H1 (cell line): ENCODE measurements at regions not wholly inside any gene's neighbourhood (a gene's known extent, or its start where the extent isn't known, plus 50 kb on each side); places are given as distances from the start of the nearest gene placed in this dataset.

Experiments
- CTCF ChIA-PET: fragments of 300-600 bp; sonication (Branson Sonifier 250); formaldehyde crosslinking; loops from one replicate; lab custom pipeline; 2021; ENCODE audit not compliant: partially characterized antibody; lab: Charles Lee
- POLR2A ChIA-PET: fragments of 300-600 bp; sonication (Branson Sonifier 250); formaldehyde crosslinking; loops from one replicate; lab custom pipeline; 2021; ENCODE audit warnings: inconsistent platforms; ENCODE audit not compliant: partially characterized antibody; lab: Charles Lee
- DNase-seq, 2 experiments: peaks; one replicate each; pipeline versions ENCODE4 v3.0.0 to v3.0.0-alpha.2; 2010 to 2022; ENCODE audit warnings: low spot score in 2 of 2, low read depth in 1 of 2, mixed read lengths in 1 of 2
- FAIRE-seq: peaks from 2 replicates; lab custom pipeline; 2011; peaks lifted over from hg19 to GRCh38; lab: Jason Lieb, UNC
- H2AFZ ChIP-seq: 2 replicates; pipeline ENCODE4 v1.8.1; 2012; ENCODE audit warnings: low read length, inconsistent platforms
- H2AK5ac ChIP-seq: 2 replicates; pipeline ENCODE4 v1.6.1; 2013; ENCODE audit warnings: low read depth, low read length
- H2BK120ac ChIP-seq: replicated peaks from 2 replicates; pipeline ENCODE3; 2013; ENCODE audit warnings: low read depth, low read length, inconsistent platforms
- H2BK12ac ChIP-seq: 2 replicates; pipeline ENCODE4 v1.6.1; 2013; ENCODE audit warnings: low read depth, low read length
- H2BK15ac ChIP-seq: 2 replicates; pipeline ENCODE4 v1.6.1; 2013; ENCODE audit warnings: low read length
- H2BK20ac ChIP-seq: 2 replicates; pipeline ENCODE4 v1.6.1; 2013; ENCODE audit warnings: low read length
- H2BK5ac ChIP-seq: 2 replicates; pipeline ENCODE4 v1.6.1; 2013; ENCODE audit warnings: low read depth, low read length
- H3K14ac ChIP-seq: 2 replicates; pipeline ENCODE4 v1.6.1; 2013; ENCODE audit warnings: inconsistent platforms; ENCODE audit not compliant: insufficient read length
- H3K18ac ChIP-seq: 2 replicates; pipeline ENCODE4 v1.6.1; 2013; ENCODE audit warnings: low read length; ENCODE audit errors: extremely low read depth
- H3K23ac ChIP-seq: 2 replicates; pipeline ENCODE4 v1.6.1; 2013; ENCODE audit warnings: inconsistent platforms; ENCODE audit not compliant: insufficient read length
- H3K23me2 ChIP-seq: 2 replicates; pipeline ENCODE4 v1.6.1; 2013; ENCODE audit warnings: low read depth, low read length
- H3K27ac ChIP-seq: 2 replicates; pipeline ENCODE4 v1.6.1; 2011; ENCODE audit warnings: low read depth, low read length, inconsistent platforms
- H3K27me3 ChIP-seq, 4 experiments: replicated peaks in 1 of 4; 1 replicate in 1 of 4; 2 replicates in 3 of 4; pipeline versions ENCODE4 v1.6.1 to v1.8.1; 2011 to 2013; ENCODE audit warnings: low read length in 3 of 4, mild to moderate bottlenecking in 3 of 4, inconsistent platforms in 2 of 4, mixed read lengths in 2 of 4, moderate library complexity in 1 of 4; ENCODE audit not compliant: control insufficient read depth in 3 of 4, insufficient read depth in 3 of 4; ENCODE audit errors: extremely low read depth in 1 of 4
- H3K36me3 ChIP-seq, 4 experiments: 2 replicates each; pipeline versions ENCODE4 v1.6.1 to v1.8.1; 2011 to 2013; ENCODE audit warnings: mild to moderate bottlenecking in 4 of 4, low read length in 3 of 4, moderate library complexity in 2 of 4, control low read depth in 1 of 4, inconsistent platforms in 1 of 4; ENCODE audit not compliant: insufficient read depth in 4 of 4, control insufficient read depth in 2 of 4
- H3K4ac ChIP-seq: replicated peaks from 2 replicates; pipeline ENCODE3; 2013; ENCODE audit warnings: low read length, low read depth, mixed read lengths, inconsistent platforms; ENCODE audit not compliant: insufficient read length
- H3K4me1 ChIP-seq, 4 experiments: replicated peaks in 1 of 4; 1 replicate in 1 of 4; 2 replicates in 3 of 4; pipeline versions ENCODE4 v1.6.1 to v1.8.1; 2011 to 2013; ENCODE audit warnings: low read length in 3 of 4, inconsistent platforms in 2 of 4, mixed read lengths in 1 of 4; ENCODE audit not compliant: insufficient read depth in 4 of 4, control insufficient read depth in 3 of 4
- H3K4me2 ChIP-seq, 2 experiments: 2 replicates each; pipeline versions ENCODE4 v1.6.1 to v1.8.1; 2011 to 2013; ENCODE audit warnings: low read depth in 2 of 2, low read length in 2 of 2, control low read depth in 1 of 2, inconsistent platforms in 1 of 2, mild to moderate bottlenecking in 1 of 2; ENCODE audit not compliant: insufficient read depth in 1 of 2
- H3K4me3 ChIP-seq, 4 experiments: fragments of 200-600, 300-600 bp in 1 of 4; sonication (generic), shearing (Covaris generic), sonication (Bioruptor Twin) in 1 of 4; 2 replicates each; pipeline versions ENCODE4 v1.5.1 to v1.8.1; 2011 to 2016; ENCODE audit warnings: low read length in 4 of 4, low read depth in 3 of 4, control low read depth in 2 of 4, inconsistent platforms in 2 of 4, mild to moderate bottlenecking in 2 of 4, mixed read lengths in 1 of 4, moderate library complexity in 1 of 4; ENCODE audit not compliant: insufficient read depth in 2 of 4; ENCODE audit errors: extremely low read depth in 1 of 4
- H3K56ac ChIP-seq: replicated peaks from 2 replicates; pipeline ENCODE3; 2013; ENCODE audit warnings: low read depth, mild to moderate bottlenecking, mixed read lengths, low read length, inconsistent platforms; ENCODE audit not compliant: insufficient read length
- H3K79me1 ChIP-seq: 2 replicates; pipeline ENCODE4 v1.6.1; 2013; ENCODE audit warnings: low read depth, low read length, control low read depth
- H3K79me2 ChIP-seq, 2 experiments: 2 replicates each; pipeline versions ENCODE4 v1.6.1 to v1.8.1; 2012 to 2013; ENCODE audit warnings: low read length in 2 of 2, mild to moderate bottlenecking in 2 of 2, inconsistent platforms in 1 of 2; ENCODE audit not compliant: insufficient read depth in 2 of 2, control insufficient read depth in 1 of 2
- H3K9ac ChIP-seq, 4 experiments: replicated peaks in 1 of 4; 1 replicate in 1 of 4; 2 replicates in 3 of 4; pipeline versions ENCODE4 v1.6.1 to v1.8.1; 2011 to 2013; ENCODE audit warnings: low read depth in 3 of 4, low read length in 3 of 4, control low read depth in 2 of 4, mild to moderate bottlenecking in 2 of 4, moderate library complexity in 2 of 4, inconsistent platforms in 1 of 4; ENCODE audit errors: extremely low read depth in 1 of 4
- H3K9me3 ChIP-seq, 2 experiments: 2 replicates each; pipeline versions ENCODE4 v1.6.1 to v1.8.1; 2012 to 2013; ENCODE audit warnings: mild to moderate bottlenecking in 2 of 2, moderate library complexity in 2 of 2, control low read depth in 1 of 2, inconsistent platforms in 1 of 2, low read depth in 1 of 2, low read length in 1 of 2, mixed read lengths in 1 of 2; ENCODE audit not compliant: insufficient read depth in 2 of 2
- H4K20me1 ChIP-seq, 2 experiments: replicated peaks in 1 of 2; 2 replicates each; pipeline versions ENCODE3 to v1.8.1; 2011 to 2013; ENCODE audit warnings: inconsistent platforms in 2 of 2, low read length in 2 of 2, mild to moderate bottlenecking in 1 of 2; ENCODE audit not compliant: insufficient read depth in 2 of 2, control insufficient read depth in 1 of 2
- H4K5ac ChIP-seq: 2 replicates; pipeline ENCODE4 v1.6.1; 2013; ENCODE audit warnings: low read length, low read depth, mixed read lengths, inconsistent platforms; ENCODE audit not compliant: insufficient read length
- H4K8ac ChIP-seq: 2 replicates; pipeline ENCODE4 v1.8.0; 2013; ENCODE audit warnings: mild to moderate bottlenecking, moderate library complexity, low read length, inconsistent platforms; ENCODE audit not compliant: insufficient read depth; ENCODE audit errors: extremely low read depth
- H4K91ac ChIP-seq: replicated peaks from 2 replicates; pipeline ENCODE3; 2013; ENCODE audit warnings: low read length, mixed read lengths, inconsistent platforms; ENCODE audit not compliant: insufficient read length
- CHD1 ChIP-seq: IDR thresholded peaks from 2 replicates; pipeline ENCODE4 v1.6.1; 2012; ENCODE audit warnings: low read depth, low read length, improper control_type of control experiment
- EP300 ChIP-seq, 2 experiments: IDR thresholded peaks; 1 replicate in 1 of 2; 2 replicates in 1 of 2; pipeline ENCODE4 v1.6.1; 2011 to 2012; ENCODE audit warnings: low read depth in 2 of 2, low read length in 2 of 2, mild to moderate bottlenecking in 2 of 2, borderline replicate concordance in 1 of 2, inconsistent platforms in 1 of 2, moderate library complexity in 1 of 2
- GABPA ChIP-seq: IDR thresholded peaks from 2 replicates; pipeline ENCODE4 v1.6.1; 2011; ENCODE audit warnings: mild to moderate bottlenecking, low read length, moderate library complexity, borderline replicate concordance; ENCODE audit not compliant: insufficient read depth
- HDAC2 ChIP-seq, 2 experiments: fragments of 300-600 bp in 1 of 2; sonication (generic) in 1 of 2; IDR thresholded peaks; 2 replicates each; pipeline ENCODE4 v1.6.1; 2011 to 2012; ENCODE audit warnings: low read depth in 2 of 2, low read length in 2 of 2, mild to moderate bottlenecking in 2 of 2, moderate library complexity in 2 of 2, borderline replicate concordance in 1 of 2, inconsistent platforms in 1 of 2
- HDAC6 ChIP-seq: IDR thresholded peaks from one replicate; pipeline ENCODE4 v1.7.1; 2012; ENCODE audit warnings: low read depth, mild to moderate bottlenecking, inconsistent platforms, low read length, moderate library complexity
- KDM4A ChIP-seq: IDR thresholded peaks from one replicate; pipeline ENCODE4 v1.7.1; 2012; ENCODE audit warnings: low read depth, mild to moderate bottlenecking, moderate library complexity, low read length, inconsistent platforms; ENCODE audit not compliant: severe bottlenecking
- MAFK ChIP-seq: IDR thresholded peaks from 2 replicates; pipeline ENCODE4 v1.6.1; 2012; ENCODE audit warnings: low read depth, mild to moderate bottlenecking, improper control_type of control experiment, low read length
- MAX ChIP-seq: IDR thresholded peaks from 2 replicates; pipeline ENCODE4 v1.6.1; 2012; ENCODE audit warnings: inconsistent platforms
- RAD21 ChIP-seq, 2 experiments: IDR thresholded peaks in 1 of 2; conservative IDR thresholded peaks in 1 of 2; 2 replicates each; pipeline ENCODE4 v1.6.1; 2011; ENCODE audit warnings: low read depth in 2 of 2, low read length in 2 of 2, improper control_type of control experiment in 1 of 2, inconsistent platforms in 1 of 2, mild to moderate bottlenecking in 1 of 2, moderate library complexity in 1 of 2
- RBBP5 ChIP-seq: IDR thresholded peaks from 2 replicates; pipeline ENCODE4 v1.7.1; 2012; ENCODE audit warnings: low read depth, mild to moderate bottlenecking, inconsistent platforms, low read length, moderate library complexity, borderline replicate concordance
- RXRA ChIP-seq: IDR thresholded peaks from 2 replicates; pipeline ENCODE4 v1.6.1; 2011; ENCODE audit warnings: low read depth, mild to moderate bottlenecking, low read length, moderate library complexity; ENCODE audit not compliant: insufficient read depth
- SAP30 ChIP-seq: fragments of 300-600 bp; sonication (generic); IDR thresholded peaks from 2 replicates; pipeline ENCODE4 v1.7.1; 2012; ENCODE audit warnings: low read length, moderate library complexity, mild to moderate bottlenecking, inconsistent platforms; ENCODE audit not compliant: insufficient read depth, insufficient replicate concordance
- WGBS, 2 experiments: shearing (Covaris generic) in 1 of 2; methylation state at CpG; one replicate each; pipeline versions ENCODE4 v1.1.6 to v1.1.7; 2013 to 2015; ENCODE audit warnings: low lambda C conversion rate in 2 of 2, mixed read lengths in 2 of 2, inconsistent platforms in 1 of 2, low coverage in 1 of 2, missing lambda C conversion rate in 1 of 2; ENCODE audit not compliant: insufficient replicate concordance in 2 of 2, insufficient coverage in 1 of 2, insufficient read length in 1 of 2; ENCODE audit errors: extremely low coverage in 1 of 2, missing lambda C conversion rate in 1 of 2; 5-methylcytosine and 5-hydroxymethylcytosine counted together

DNA sequence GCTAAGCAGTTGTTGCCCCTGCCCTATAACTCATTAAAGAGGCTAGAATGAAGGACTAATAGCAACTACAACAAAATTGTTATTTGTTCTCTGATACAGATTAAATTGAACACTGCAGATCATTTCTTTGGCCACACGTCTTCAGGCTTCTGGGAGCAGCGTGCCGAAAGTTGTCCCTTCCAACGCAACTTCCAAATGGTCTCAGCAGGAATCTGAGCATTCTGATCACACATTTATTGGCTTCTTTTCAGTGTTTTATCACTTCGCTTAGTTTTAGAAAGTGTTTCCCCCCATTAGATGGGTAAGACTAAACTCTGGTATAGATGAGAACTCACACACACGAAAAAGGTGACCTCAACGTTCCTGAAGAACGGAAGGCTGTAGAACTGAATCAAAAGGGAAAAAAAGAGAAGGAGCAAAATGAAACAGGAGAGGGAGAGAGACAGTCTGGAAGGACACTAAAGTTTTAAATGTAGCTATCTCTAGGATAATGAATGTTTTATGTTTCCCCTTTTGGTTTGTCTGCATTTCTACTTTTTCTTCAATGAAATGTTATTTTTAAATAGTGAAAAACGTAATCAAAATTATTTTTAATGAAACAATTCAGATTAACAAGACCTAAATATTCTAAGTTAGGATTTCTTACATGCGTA lies 336.5 kb downstream of the RRAGC start:
- no peak overlapping the region for H2BK120ac ChIP-seq
- no peak overlapping the region for H3K14ac ChIP-seq
- H3K56ac ChIP-seq = no peak overlapping the region
- H3K9ac ChIP-seq = no peak overlapping the region
- CTCF ChIA-PET = interaction anchor here (0.6 to 2.9 kb wide), 15 partner anchors 7 to 285 kb away, joined by 3 to 18 read pairs (median 5); no protein-coding TSS in a partner anchor
- no peak overlapping the region for H2BK5ac ChIP-seq
- H3K9me3 ChIP-seq = no peaks in the 10 kb centered on the region
- POLR2A ChIA-PET = no interaction called here
- H3K4me1 ChIP-seq = no peaks in the 10 kb centered on the region
- H3K27me3 ChIP-seq = peaks cover 0 to 1% (median 0%) of the 10 kb centered on the region in 4 experiments; a peak in 1 of 7 replicates
- H2BK12ac ChIP-seq = no peak overlapping the region
- H3K23ac ChIP-seq = no peak overlapping the region
- no peaks in the 10 kb centered on the region for H3K23me2 ChIP-seq
- no peak for DNase-seq
- no peak overlapping the region for H4K5ac ChIP-seq
- no peak overlapping the region for H3K27ac ChIP-seq
- H3K4ac ChIP-seq = no peak overlapping the region
- H4K91ac ChIP-seq = no peak overlapping the region
- H2AFZ ChIP-seq = no peak overlapping the region
- H3K36me3 ChIP-seq = no peaks in the 10 kb centered on the region
- no peak for FAIRE-seq
- no peak overlapping the region for H2AK5ac ChIP-seq
- no peaks in the 10 kb centered on the region; the same call in 1 of the 2 replicates for H3K79me1 ChIP-seq
- H3K4me2 ChIP-seq = no peak overlapping the region
- WGBS, 2 experiments = 92% methylated on average over 10 of the region's 10 CpGs; no CpG with 5 or more reads in 1 of the 2 experiments
- no peaks in the 10 kb centered on the region for H3K79me2 ChIP-seq
- H3K18ac ChIP-seq = no peak overlapping the region
- H4K20me1 ChIP-seq = no peaks in the 10 kb centered on the region
- H4K8ac ChIP-seq = no peak overlapping the region
- no peak overlapping the region for H3K4me3 ChIP-seq
- no peak overlapping the region for H2BK20ac ChIP-seq
- H2BK15ac ChIP-seq = no peak overlapping the region
- TF ChIP-seq EP300 (IDR thresholded peaks at IDR 0.05; ENCODE audit: borderline replicate concordance in 1 of 2, low read depth in 2 of 2, low read length in 2 of 2) (no peak), MAFK (no peak), MAX (no peak), GABPA (no peak), KDM4A (no peak), RBBP5 (no peak), RAD21 (IDR thresholded peaks at IDR 0.05 in 1 of 2, conservative IDR thresholded peaks at IDR 0.05 in 1 of 2; ENCODE audit: low read depth in 2 of 2, low read length in 2 of 2) (no peak), HDAC6 (no peak), SAP30 (no peak), CHD1 (no peak), RXRA (no peak), HDAC2 (IDR thresholded peaks at IDR 0.05; ENCODE audit: borderline replicate concordance in 1 of 2, low read depth in 2 of 2, low read length in 2 of 2) (no peak)
